ENCODE measurements at regions not wholly inside any gene's neighbourhood (a gene's known extent, or its start where the extent isn't known, plus 50 kb on each side); places are given as distances from the start of the nearest gene placed in this dataset.

- in situ Hi-C loops (cut with MboI; ENCODE audit: low pct_ligation_motif_present in 1 of 4, low pct_unique_long_range_greater_than_20kb in 1 of 4, low sequenced_read_pairs in 3 of 4) = no loop called here
- Histone ChIP-seq H3K4me3 (no peak overlapping the region), H3K36me3 (no peaks in the 10 kb centered on the region), H3K27me3 (no peaks in the 10 kb centered on the region), H3K9me3 (no peaks in the 10 kb centered on the region), H3K4me1 (no peaks in the 10 kb centered on the region), H3K27ac (no peak overlapping the region)
- intact Hi-C loops (cut with DNase I; ENCODE audit: low total_unique reads) = no loop called here
- WGBS, 2 donors (ENCODE audit: low coverage in 1 of 2) = 83 to 87% methylated on average over 2 to 7 of the region's 7 CpGs
- DNase-seq = no peak
- TF ChIP-seq EP300 (IDR thresholded peaks at IDR 0.05; ENCODE audit: low read depth) = no peak
- TF ChIP-seq POLR2A (IDR thresholded peaks at IDR 0.05) = no peak
- TF ChIP-seq POLR2AphosphoS5 (IDR thresholded peaks at IDR 0.05) = no peak
- TF ChIP-seq, protein P1, sequence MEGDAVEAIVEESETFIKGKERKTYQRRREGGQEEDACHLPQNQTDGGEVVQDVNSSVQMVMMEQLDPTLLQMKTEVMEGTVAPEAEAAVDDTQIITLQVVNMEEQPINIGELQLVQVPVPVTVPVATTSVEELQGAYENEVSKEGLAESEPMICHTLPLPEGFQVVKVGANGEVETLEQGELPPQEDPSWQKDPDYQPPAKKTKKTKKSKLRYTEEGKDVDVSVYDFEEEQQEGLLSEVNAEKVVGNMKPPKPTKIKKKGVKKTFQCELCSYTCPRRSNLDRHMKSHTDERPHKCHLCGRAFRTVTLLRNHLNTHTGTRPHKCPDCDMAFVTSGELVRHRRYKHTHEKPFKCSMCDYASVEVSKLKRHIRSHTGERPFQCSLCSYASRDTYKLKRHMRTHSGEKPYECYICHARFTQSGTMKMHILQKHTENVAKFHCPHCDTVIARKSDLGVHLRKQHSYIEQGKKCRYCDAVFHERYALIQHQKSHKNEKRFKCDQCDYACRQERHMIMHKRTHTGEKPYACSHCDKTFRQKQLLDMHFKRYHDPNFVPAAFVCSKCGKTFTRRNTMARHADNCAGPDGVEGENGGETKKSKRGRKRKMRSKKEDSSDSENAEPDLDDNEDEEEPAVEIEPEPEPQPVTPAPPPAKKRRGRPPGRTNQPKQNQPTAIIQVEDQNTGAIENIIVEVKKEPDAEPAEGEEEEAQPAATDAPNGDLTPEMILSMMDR (IDR thresholded peaks at IDR 0.05) = no peak
Measured at GRCh38 chr7:142321391-142321790, 63.5 kb upstream of the PRSS58 start.

- Histone ChIP-seq H3K4me1 (no peaks in the 10 kb centered on the region), H3K36me3 (no peaks in the 10 kb centered on the region), H3K4me3 (no peak overlapping the region), H3K27ac (no peak overlapping the region), H3K9me3 (no peaks in the 10 kb centered on the region), H3K27me3 (no peaks in the 10 kb centered on the region)
- 87% methylated on average over 2 of the region's 2 CpGs; no CpG with 5 or more reads in 1 of the 2 donors for WGBS, 2 donors (ENCODE audit: low coverage in 1 of 2)
- no peak for TF ChIP-seq POLR2A (IDR thresholded peaks at IDR 0.05)
- TF ChIP-seq EP300 (IDR thresholded peaks at IDR 0.05; ENCODE audit: low read depth) = no peak
- TF ChIP-seq, protein P1 (IDR thresholded peaks at IDR 0.05) = no peak
- TF ChIP-seq POLR2AphosphoS5 (IDR thresholded peaks at IDR 0.05) = no peak
- no peak for DNase-seq
- intact Hi-C loops (cut with DNase I; ENCODE audit: low total_unique reads) (no loop called here), in situ Hi-C loops (cut with MboI; ENCODE audit: low pct_ligation_motif_present in 1 of 4, low pct_unique_long_range_greater_than_20kb in 1 of 4, low sequenced_read_pairs in 3 of 4) (no loop called here)
Measured at GRCh38 chr7:142320883-142321282, 63.0 kb upstream of the PRSS58 start.

GRCh38 chr7:142319970-142320369, 62.1 kb upstream of the PRSS58 start:
- H3K27ac ChIP-seq = no peak overlapping the region
- DNase-seq = no peak
- H3K27me3 ChIP-seq = no peaks in the 10 kb centered on the region
- no peaks in the 10 kb centered on the region for H3K9me3 ChIP-seq
- in situ Hi-C loops (cut with MboI; ENCODE audit: low pct_ligation_motif_present in 1 of 4, low pct_unique_long_range_greater_than_20kb in 1 of 4, low sequenced_read_pairs in 3 of 4) = no loop called here
- no peak overlapping the region for H3K4me3 ChIP-seq
- TF ChIP-seq POLR2AphosphoS5 (IDR thresholded peaks at IDR 0.05) (no peak), EP300 (IDR thresholded peaks at IDR 0.05; ENCODE audit: low read depth) (no peak), POLR2A (IDR thresholded peaks at IDR 0.05) (no peak)
- TF ChIP-seq, protein P1 (IDR thresholded peaks at IDR 0.05) = no peak
- H3K36me3 ChIP-seq = no peaks in the 10 kb centered on the region
- H3K4me1 ChIP-seq = no peaks in the 10 kb centered on the region
- 43 to 46% methylated on average over 3 of the region's 3 CpGs for WGBS, 2 donors (ENCODE audit: low coverage in 1 of 2)
- intact Hi-C loops (cut with DNase I; ENCODE audit: low total_unique reads) = no loop called here

- Histone ChIP-seq H3K27ac (no peak overlapping the region), H3K36me3 (no peaks in the 10 kb centered on the region), H3K4me1 (no peaks in the 10 kb centered on the region), H3K4me3 (no peak overlapping the region), H3K9me3 (no peaks in the 10 kb centered on the region), H3K27me3 (no peaks in the 10 kb centered on the region)
- no peak for DNase-seq
- in situ Hi-C loops (cut with MboI; ENCODE audit: low pct_ligation_motif_present in 1 of 4, low pct_unique_long_range_greater_than_20kb in 1 of 4, low sequenced_read_pairs in 3 of 4) (no loop called here), intact Hi-C loops (cut with DNase I; ENCODE audit: low total_unique reads) (no loop called here)
- TF ChIP-seq POLR2AphosphoS5 (IDR thresholded peaks at IDR 0.05) = no peak
- TF ChIP-seq POLR2A (IDR thresholded peaks at IDR 0.05) = no peak
- TF ChIP-seq EP300 (IDR thresholded peaks at IDR 0.05; ENCODE audit: low read depth) = no peak
- TF ChIP-seq, protein P1 (IDR thresholded peaks at IDR 0.05) = no peak
Measured at GRCh38 chr7:142314281-142314680, 56.4 kb upstream of the PRSS58 start.
